Activated CD4-positive, CD25-positive, alpha-beta regulatory T cell treated with anti-CD3 and anti-CD28 coated beads, Interleukin-2, amount 50 U/mL, for 72 hours (primary cell): ENCODE measurements at regions not wholly inside any gene's neighbourhood (a gene's known extent, or its start where the extent isn't known, plus 50 kb on each side); places are given as distances from the start of the nearest gene placed in this dataset.

ENCODE experiments used
- DNase-seq: peaks from one replicate; pipeline ENCODE4 v3.0.0; 2021

DNA sequence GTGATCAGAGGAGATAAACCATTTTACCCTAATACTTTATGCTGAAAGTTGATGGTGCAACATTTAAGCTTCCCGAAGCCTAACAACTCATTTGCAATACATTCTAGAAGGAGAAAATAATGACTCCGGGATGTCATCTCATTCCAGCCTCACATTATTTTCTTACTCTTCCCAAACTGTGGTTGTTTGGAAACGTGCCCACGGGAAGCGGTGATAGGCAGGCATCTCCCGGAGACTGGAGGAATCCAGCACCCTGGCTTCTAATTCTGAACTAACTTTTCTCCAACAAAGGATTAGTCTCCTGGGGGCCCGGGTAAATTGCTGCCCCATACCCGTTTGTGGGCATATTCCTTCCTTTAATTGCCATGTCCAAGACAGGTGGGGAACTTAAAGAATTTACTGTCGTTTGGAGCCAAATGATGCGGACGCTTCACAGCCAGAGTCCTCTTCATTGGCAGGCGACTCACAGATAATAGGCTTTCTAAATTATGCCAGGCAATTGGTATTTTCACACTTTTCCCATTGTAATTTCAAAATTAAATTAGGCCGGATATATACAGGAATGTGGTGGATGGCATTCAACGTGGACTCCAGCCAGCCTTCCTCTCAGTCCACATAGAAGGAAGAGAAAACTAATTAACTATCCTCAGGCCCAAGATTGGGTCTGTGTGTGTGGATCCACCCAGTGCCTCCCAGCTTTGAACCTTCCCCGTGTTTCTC is 278.1 kb downstream of the AJAP1 start:
- no peak for DNase-seq

DNA sequence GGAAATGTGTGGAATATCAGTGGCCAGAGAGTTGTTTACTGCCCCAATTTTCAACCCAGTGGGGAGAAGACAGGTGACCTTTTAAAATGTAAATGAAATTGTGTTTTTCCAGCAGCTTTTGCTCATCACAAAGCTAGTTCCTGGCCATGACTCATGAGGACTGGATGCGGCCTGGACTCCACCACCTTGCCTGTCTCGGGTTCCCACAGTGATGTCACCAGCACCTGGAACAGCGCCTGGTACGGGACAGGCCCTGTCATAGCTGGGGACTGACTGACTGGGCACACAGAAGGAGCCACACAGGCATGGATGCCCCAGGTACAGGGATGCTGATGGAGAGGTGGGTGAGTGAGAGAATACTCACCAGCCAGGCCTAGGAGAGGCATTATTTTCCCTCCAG is 277.1 kb downstream of the AJAP1 start:
- DNase-seq = no peak

DNA sequence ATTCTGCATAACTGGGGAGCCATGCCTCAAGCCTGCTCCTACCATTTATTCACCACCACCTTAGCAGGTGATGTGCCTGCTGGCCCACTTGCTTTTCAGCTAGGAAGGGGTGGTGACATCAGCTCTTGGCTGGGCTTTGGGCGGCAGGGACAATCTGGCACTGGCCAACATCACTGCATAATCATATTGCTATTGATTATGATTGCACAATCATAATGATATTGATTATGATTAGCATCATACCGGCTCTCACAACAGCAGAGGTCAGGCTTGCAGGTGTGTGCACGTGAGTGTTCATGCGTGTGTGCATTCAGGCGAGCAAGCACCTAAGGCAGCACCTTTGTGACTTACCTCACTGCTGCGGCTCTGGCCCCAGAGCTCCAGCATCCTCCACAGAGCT is 273.8 kb downstream of the AJAP1 start:
- no peak for DNase-seq

DNA sequence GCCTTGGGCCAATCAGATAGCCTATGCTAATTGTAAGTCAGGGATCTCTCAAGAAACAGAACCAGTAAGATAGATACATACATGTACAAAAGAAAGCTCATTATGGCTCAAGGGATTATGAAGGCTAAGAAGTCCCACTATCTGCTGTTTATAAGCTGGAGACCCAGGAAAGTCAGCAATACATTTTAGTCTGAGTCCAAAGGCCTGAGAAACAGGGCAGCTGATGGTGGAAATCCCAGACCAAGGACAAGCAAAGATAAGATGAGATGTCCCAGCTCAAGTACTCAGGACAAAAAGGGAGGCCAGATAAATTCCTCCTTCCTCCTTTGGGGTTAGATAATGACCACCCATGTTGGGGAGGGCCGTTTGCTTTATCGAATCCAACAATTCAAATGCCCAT is 269.9 kb downstream of the AJAP1 start:
- no peak for DNase-seq

DNA sequence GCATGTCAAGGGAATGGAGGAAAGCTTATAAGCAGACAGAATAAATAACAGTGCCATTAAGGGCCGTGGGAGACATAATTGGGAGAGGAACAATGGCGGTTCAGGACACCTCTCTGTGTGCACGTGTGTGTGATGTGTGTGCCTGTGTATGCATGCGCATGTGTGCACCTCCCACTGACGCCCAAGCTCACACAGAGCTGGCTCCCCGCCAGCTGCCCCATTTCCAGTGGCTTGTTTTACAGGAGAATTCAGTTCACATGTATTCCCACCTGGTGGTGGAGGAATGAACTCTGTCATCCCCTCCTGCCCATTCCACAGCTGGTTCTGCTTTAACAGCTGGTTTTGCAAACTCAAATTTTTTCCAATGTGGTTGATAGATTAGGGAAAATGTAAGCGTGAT is 262.2 kb downstream of the AJAP1 start:
- no peak for DNase-seq

DNA sequence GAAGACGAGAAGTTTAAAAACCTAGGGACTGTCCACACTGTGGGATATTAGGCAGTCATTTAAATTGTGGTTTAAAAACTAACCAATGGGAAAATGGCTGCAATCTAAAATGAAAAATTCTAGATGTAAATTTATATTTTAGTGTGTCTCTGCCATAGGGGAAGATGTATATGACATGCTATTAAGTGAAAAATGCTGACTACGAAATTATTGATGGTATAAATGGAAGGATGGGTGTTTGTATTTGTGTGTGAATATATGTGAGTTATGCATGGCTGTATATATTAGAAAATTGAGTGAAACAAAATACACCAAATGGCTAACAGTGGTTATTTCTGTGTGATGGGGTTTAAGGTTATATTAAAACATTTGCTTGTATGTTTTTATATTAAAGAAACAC is 260.7 kb downstream of the AJAP1 start:
- DNase-seq = no peak

DNA sequence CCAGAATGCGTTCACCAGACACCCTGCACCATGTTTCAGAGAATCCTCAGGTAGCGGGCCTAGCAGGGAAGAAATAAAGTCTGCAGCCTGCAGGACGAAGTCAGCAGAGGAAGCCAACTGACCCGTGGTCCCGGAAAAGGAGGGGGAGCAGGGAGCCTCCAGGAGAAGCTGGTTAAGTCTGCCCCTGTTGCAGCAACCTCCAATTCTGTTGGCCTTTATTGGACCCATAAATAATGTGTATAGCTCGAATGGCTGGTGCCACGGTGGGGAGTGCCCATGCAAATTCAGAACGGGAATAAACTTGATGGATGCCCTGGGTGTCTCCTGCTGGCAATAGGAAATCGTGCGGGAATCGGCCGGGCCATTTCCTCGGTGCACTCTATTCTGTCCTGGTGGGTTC is 254.1 kb downstream of the AJAP1 start:
- no peak for DNase-seq

DNA sequence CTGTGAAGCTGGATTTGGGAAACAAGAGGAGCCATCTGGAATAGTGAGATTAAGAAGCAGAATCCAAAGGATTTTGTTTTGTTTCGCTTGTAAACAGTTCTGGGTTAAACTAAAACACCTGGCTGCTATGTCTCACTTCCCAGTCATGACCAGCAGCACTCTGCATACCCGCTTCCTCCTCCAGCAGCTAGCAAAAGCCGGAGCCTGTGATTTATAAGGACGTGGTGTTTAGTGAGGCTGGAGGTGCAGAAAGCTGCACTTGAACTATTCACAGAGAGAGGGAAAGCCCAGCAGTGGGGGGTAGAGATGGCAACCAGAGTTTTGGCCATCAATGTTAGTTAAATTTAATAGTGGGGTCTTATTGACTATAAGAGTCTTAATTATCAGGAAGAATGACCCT is 240.2 kb downstream of the AJAP1 start:
- no peak for DNase-seq

DNA sequence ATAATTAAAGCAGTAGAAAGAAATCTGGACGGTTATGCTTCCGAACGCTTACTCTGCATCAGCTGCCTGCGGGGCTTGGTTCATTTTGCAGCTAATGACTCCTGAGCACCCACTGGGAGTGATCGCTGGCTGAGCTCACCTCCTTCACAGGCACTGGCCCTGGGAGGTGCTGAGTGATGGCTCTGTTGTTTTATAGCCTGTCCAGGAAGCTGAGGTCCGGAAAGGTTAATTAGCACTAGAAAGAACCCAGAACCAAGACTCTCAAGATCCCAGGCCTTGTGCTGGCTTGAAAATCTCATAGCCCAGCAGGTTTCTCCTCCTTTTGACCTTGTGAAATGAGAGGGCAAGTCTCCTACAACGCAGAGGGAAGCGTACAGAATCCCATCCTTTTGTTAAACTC is 226.2 kb downstream of the AJAP1 start:
- no peak for DNase-seq

DNA sequence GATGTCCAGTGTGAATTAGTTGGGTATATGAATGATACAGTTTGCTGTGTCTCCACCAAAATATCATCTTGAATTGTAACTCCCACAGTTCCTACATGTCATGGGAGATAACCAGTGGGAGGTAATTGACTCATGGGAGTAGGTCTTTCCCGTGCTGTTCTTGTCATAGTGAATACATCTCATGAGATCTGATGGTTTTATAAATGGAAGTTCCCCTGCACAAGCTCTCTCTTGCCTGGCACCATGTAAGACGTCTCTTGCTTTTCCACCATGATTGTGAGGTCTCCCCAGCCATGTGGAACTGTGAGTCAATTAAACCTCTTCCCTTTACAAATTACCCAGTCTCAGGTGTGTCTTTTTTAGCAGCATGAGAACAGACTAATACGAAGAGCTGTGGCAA is 223.0 kb downstream of the AJAP1 start:
- DNase-seq = no peak

DNA sequence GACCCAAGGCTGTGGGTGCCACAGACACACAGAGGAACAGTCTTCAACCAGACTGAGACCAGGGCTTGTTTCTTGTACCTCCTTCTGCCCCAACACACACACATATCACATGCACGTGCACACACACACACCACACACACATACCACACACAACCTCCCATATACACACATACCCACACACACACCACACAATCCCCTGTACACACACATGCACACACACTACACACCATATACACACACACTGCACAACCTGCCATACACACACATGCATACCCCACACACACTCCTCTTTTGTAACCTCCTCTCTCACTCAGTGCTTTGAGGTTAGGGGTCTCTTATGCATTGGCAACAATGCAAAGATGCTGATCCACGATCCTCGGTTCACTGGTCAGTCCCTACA is 217.0 kb downstream of the AJAP1 start:
- DNase-seq = no peak

DNA sequence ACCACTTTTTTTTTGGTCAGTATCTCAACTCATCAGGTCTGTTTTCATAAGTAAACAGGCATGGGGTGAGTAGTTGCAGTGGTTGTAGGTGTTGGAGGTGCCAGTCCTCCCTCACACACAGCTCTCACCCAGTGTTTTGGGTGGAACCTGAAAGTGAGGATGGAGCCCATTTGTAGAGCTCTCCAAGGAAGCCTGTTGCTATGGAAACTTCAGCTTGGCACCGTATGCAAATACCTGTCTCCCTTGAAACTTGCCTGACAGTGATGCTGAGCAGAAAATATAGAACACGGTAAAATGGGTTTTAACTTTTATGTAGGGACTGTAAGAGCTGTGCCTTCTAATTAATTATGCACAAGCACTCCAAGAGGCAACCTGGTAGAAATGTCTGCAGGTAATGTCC is 214.1 kb downstream of the AJAP1 start:
- DNase-seq = no peak

DNA sequence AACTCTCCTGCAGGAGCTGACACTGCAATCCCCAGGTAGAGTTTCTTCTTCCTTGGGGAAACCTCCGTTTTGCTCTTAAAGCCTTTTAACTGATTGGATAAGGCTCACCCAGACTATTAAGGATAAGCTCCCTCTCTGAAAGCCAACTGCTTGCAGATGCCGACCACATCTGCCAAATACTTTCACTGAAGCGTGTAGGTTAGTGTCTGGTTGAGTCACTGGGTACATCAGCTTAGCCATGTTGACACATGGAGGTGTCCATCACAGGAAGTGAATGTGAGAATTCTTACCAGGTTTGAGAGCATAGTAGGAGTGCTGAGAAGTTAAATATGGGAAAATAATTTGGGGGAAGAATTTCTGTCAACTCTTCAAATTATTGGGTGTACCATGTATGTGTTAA is 202.0 kb downstream of the AJAP1 start:
- no peak for DNase-seq

DNA sequence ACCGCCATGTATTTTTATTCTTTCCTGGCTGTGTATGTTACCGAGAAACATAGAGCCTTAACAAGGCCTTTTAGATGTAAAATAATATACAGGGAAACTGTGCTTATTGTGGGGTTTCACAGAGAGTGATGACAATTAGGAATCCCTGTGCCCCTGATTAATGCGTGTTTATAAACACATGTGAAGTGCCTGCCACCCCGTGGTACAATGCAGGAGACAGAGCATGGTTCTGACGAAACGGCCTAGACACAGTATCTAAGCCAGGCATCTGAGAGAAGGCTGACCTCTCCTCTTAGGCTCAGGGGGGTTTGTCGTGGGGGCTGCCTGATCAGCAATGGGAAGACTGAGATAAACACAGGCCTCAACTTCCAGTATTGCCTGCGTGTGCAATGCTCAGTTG is 200.0 kb downstream of the AJAP1 start:
- no peak for DNase-seq

DNA sequence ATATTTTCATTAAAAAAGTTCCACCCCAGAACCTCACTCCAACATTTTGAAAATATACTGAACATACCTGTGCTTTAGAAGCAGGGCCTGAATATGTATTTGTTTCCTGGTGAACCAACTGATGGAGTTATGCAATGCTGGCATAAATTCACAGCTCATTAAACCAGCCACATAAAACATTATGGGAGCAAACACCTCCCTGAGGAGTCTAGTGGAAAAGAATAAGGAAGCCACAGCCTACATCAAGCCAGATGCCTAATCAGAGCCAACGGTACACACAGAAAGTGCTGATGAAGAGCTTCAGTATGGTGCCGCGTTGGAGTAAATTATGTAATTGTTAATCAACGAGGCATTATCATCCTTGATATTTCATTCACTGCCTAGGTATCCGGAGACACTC is 199.5 kb downstream of the AJAP1 start:
- no peak for DNase-seq

DNA sequence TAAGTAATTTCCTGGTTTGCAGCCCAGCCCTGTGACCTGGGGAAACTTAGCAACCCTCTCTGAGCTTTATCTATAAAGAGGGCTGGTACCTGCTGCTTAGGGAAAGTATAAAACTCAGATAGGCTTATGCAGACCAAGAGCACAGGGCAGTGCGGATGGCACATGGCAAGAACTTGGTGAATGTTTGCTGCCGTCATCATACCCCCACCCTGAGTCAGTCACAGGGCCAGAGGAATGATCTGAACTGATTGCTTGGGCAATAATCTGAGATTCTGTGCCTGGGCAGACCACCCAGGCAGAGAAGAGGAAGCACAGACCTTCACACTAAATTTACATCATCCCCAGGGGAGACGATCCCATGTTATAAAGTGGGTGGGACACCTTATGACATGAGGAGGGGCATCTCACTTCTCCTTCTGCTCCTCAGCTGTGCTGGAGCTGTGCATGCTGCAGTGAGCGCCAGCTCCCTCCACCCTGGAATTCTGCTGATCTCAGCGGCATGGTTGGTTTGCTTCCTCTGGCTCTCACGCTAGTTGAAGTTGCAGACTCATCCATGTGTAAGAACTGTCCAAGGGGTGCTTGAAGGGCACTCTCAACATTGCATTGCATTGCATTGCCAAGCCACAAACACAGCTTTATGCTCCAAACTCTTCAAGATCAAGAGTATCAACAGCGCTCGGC is 197.1 kb downstream of the AJAP1 start:
- DNase-seq = no peak

DNA sequence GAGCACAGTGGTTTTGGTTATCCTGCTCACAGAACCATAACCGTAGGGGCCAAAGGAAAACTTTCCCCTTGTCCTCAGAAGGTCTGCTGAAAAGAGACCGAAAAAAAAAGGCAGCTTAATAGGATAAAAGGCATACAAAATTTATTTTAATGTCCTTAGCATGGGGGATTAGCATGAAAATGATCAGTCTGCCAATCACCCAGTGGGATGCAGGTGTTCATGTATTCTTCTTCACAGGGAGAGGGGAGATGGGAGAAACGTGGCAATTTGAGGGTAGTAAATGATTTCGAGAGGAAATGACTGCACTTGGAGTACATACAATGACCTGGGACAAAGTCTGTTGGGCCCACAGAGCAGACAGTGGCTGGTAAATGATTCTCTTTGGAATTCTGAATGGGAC is 194.0 kb downstream of the AJAP1 start:
- no peak for DNase-seq

DNA sequence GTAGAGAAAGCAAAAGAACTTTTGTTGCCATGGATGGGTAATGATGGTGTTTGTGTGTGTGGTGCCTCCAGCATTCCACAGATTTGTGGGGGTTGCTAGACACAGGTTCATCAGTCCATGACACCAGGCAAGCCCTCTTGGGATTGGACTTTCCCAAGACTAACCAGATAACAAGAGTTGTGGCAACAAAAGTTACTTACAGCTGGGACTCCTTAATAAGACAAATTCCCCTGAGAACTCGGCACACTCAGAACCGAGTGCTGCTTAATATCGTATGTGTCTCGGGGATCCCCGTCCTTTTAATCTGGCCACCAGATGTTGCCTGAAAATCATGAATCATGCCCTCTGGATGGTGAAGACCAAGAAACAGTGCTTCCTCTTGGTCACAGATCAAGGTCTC is 193.3 kb downstream of the AJAP1 start:
- no peak for DNase-seq
